ENCODE measurements at regions not wholly inside any gene's neighbourhood (a gene's known extent, or its start where the extent isn't known, plus 50 kb on each side); places are given as distances from the start of the nearest gene placed in this dataset.

- DNase-seq: no peak
- Histone ChIP-seq H3K9ac (ENCODE audit: low read depth in 2 of 2, low read length in 2 of 2) (no peak overlapping the region), H3K9me3 (no peaks in the 10 kb centered on the region), H3K27me3 (no peaks in the 10 kb centered on the region), H3K27ac (no peak overlapping the region), H3K36me3 (no peaks in the 10 kb centered on the region), H3K4me1 (no peaks in the 10 kb centered on the region), H3K4me3 (no peak overlapping the region)
- intact Hi-C loops (cut with DNase I): no loop called here
- TF ChIP-seq CTCF (IDR thresholded peaks at IDR 0.05): no peak
Observed at GRCh38 chr2:59706729-59707128, 846.7 kb downstream of the BCL11A start.

GRCh38 chr2:59703796-59704195 is 849.7 kb downstream of the BCL11A start:
- no peaks in the 10 kb centered on the region for H3K9me3 ChIP-seq
- TF ChIP-seq CTCF (IDR thresholded peaks at IDR 0.05): no peak
- H3K4me1 ChIP-seq: no peaks in the 10 kb centered on the region
- intact Hi-C loops (cut with DNase I): no loop called here
- no peak overlapping the region for H3K27ac ChIP-seq
- no peak overlapping the region for H3K9ac ChIP-seq (ENCODE audit: low read depth in 2 of 2, low read length in 2 of 2)
- H3K27me3 ChIP-seq: no peaks in the 10 kb centered on the region
- DNase-seq: no peak
- H3K36me3 ChIP-seq: no peaks in the 10 kb centered on the region
- H3K4me3 ChIP-seq: no peak overlapping the region

DNA sequence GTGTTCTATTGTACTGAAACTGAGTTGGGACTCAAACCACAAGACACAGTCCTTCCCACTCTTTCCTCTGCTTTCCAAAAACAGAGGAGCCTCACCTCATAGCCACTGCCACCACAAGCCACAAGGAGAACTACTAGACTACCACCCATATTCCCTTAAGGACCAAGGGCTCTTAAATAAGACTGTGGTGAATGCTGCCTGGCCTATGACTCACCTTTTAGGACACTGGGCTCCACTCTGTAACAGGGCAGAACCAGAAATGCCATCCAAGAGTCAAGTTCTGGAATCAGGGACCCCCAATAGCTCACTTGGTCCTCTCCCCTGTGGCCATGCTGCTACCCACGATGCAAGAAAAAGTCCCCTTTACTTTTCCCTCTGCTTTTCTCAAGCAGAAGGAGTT is 851.4 kb downstream of the BCL11A start:
- TF ChIP-seq CTCF (IDR thresholded peaks at IDR 0.05): no peak
- no peak overlapping the region for H3K9ac ChIP-seq (ENCODE audit: low read depth in 2 of 2, low read length in 2 of 2)
- intact Hi-C loops (cut with DNase I): no loop called here

GRCh38 chr2:59701271-59701994 is 852.0 kb downstream of the BCL11A start:
- no peak for TF ChIP-seq CTCF (IDR thresholded peaks at IDR 0.05)
- intact Hi-C loops (cut with DNase I): no loop called here

More for the DNA sequence above, 851.4 kb downstream of the BCL11A start:
- H3K27ac ChIP-seq: no peak overlapping the region
- H3K9me3 ChIP-seq: no peaks in the 10 kb centered on the region
- no peaks in the 10 kb centered on the region for H3K27me3 ChIP-seq
- no peaks in the 10 kb centered on the region for H3K4me1 ChIP-seq
- DNase-seq: no peak
- H3K4me3 ChIP-seq: no peak overlapping the region
- no peaks in the 10 kb centered on the region for H3K36me3 ChIP-seq

GRCh38 chr2:59694176-59694575 is 859.3 kb downstream of the BCL11A start:
- intact Hi-C loops (cut with DNase I): no loop called here
- no peaks in the 10 kb centered on the region for H3K4me1 ChIP-seq
- H3K9ac ChIP-seq (ENCODE audit: low read depth in 2 of 2, low read length in 2 of 2): no peak overlapping the region
- no peaks in the 10 kb centered on the region for H3K36me3 ChIP-seq
- no peak for TF ChIP-seq CTCF (IDR thresholded peaks at IDR 0.05)
- H3K27ac ChIP-seq: no peak overlapping the region
- no peaks in the 10 kb centered on the region for H3K27me3 ChIP-seq
- no peak overlapping the region for H3K4me3 ChIP-seq
- H3K9me3 ChIP-seq: no peaks in the 10 kb centered on the region
- DNase-seq: no peak

More at GRCh38 chr2:59701271-59701994, 852.0 kb downstream of the BCL11A start:
- Histone ChIP-seq H3K36me3 (no peaks in the 10 kb centered on the region), H3K27me3 (no peaks in the 10 kb centered on the region), H3K9ac (ENCODE audit: low read depth in 2 of 2, low read length in 2 of 2) (no peak overlapping the region), H3K9me3 (no peaks in the 10 kb centered on the region), H3K4me1 (no peaks in the 10 kb centered on the region), H3K4me3 (no peak overlapping the region), H3K27ac (no peak overlapping the region)
- DNase-seq: no peak
